ENCODE measurements at regions not wholly inside any gene's neighbourhood (a gene's known extent, or its start where the extent isn't known, plus 50 kb on each side); places are given as distances from the start of the nearest gene placed in this dataset.

DNA sequence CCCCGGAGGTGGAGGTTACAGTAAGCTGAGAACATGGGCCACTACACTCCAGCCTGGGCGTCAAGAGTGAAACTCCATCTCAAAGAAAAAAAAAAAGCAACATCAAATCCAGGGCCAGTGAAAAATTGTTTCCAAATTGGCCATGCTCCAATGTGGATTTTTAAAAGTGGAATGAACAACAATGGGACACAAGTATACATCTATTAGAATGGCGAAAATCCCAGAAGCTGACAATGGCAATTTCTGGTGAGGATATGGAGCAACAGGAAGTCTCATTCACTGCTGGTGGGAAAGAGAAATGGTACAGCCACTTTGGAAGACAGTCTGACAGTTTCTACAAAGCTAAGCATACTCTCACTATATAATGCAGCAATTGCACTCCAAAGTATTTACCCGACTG is 161.4 kb downstream of the UXS1 start:
- TF ChIP-seq, protein P1, sequence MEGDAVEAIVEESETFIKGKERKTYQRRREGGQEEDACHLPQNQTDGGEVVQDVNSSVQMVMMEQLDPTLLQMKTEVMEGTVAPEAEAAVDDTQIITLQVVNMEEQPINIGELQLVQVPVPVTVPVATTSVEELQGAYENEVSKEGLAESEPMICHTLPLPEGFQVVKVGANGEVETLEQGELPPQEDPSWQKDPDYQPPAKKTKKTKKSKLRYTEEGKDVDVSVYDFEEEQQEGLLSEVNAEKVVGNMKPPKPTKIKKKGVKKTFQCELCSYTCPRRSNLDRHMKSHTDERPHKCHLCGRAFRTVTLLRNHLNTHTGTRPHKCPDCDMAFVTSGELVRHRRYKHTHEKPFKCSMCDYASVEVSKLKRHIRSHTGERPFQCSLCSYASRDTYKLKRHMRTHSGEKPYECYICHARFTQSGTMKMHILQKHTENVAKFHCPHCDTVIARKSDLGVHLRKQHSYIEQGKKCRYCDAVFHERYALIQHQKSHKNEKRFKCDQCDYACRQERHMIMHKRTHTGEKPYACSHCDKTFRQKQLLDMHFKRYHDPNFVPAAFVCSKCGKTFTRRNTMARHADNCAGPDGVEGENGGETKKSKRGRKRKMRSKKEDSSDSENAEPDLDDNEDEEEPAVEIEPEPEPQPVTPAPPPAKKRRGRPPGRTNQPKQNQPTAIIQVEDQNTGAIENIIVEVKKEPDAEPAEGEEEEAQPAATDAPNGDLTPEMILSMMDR (IDR thresholded peaks at IDR 0.05; ENCODE audit: low read length, missing control alignments): no peak
- peak; percentile 62 for DNase-seq (ENCODE audit: low read depth)

DNA sequence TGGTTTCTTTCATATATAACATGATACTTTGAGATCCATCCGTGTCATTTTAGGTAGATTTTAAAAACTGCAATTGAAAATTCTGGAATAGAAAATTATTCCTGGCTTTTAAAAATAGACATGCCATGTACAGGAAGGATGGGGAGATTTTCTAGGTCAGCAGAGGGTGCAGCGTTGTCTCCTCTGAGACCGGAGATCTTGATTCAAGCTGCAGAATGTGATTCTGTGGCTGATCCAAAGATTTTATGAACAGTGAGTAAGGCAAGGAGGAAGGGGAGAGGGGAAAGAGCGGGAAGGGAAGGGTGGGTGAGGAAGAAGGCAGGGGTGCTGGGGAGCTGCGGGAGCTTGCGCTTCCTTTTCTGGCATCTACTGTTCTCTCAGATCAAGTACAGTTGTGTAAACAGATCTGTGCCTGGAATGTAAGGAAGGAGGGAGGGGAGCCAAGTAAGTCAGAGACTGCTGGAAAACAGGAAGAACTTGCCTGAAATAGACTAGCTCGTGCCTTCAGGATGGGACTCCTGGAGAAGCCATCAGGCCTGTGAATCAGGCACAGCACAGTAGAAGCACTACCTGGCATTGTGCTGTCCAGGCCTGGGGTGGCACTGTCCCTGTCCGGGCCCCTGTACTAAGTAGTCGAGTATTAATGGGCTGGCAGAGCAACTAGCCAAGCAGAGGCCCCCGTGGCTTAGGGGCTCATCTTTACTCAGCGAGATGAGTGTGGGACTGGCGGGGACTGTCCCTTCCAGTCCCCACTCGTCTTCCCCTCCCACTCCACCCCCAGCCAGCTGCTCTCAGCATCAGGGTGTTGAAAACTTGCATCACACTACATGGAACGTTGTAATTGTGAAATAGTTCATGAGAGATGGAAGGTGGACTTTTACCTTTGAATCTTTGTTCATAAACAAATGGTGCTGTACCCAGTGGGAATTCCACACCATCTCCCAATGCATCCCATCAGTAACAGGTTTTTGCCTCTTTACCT is 163.5 kb downstream of the UXS1 start:
- TF ChIP-seq, protein P1 (IDR thresholded peaks at IDR 0.05; ENCODE audit: low read length, missing control alignments): no peak
- H3K4me3 ChIP-seq (replicated peaks; ENCODE audit: low read depth, low read length): no peak overlapping the region
- peak; percentile 88 for DNase-seq (ENCODE audit: low read depth)

More for the DNA sequence above, 161.4 kb downstream of the UXS1 start:
- H3K4me3 ChIP-seq (replicated peaks; ENCODE audit: low read depth, low read length): no peak overlapping the region

DNA sequence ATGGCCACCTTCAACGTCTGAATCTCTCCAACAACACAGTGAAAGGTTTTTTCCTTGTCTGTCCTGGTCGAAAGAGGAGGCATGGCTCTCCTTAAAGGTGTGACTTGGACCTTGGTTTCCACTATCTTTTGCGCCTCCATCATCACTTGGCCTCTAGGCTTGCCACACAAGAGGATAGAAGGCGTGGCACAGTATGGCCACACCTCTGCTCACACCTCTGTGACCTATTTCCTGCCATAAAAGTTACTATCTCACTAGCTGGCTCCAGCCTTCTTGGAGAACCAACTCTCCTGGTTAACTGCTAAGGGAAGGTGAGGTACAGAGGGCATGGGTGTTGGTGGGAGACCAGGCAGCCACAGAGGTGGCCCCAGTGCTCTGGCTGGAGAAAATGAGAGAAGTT is 165.9 kb downstream of the UXS1 start:
- TF ChIP-seq, protein P1 (IDR thresholded peaks at IDR 0.05; ENCODE audit: low read length, missing control alignments): no peak
- no peak overlapping the region for H3K4me3 ChIP-seq (replicated peaks; ENCODE audit: low read depth, low read length)
- no peak for DNase-seq (ENCODE audit: low read depth)

DNA sequence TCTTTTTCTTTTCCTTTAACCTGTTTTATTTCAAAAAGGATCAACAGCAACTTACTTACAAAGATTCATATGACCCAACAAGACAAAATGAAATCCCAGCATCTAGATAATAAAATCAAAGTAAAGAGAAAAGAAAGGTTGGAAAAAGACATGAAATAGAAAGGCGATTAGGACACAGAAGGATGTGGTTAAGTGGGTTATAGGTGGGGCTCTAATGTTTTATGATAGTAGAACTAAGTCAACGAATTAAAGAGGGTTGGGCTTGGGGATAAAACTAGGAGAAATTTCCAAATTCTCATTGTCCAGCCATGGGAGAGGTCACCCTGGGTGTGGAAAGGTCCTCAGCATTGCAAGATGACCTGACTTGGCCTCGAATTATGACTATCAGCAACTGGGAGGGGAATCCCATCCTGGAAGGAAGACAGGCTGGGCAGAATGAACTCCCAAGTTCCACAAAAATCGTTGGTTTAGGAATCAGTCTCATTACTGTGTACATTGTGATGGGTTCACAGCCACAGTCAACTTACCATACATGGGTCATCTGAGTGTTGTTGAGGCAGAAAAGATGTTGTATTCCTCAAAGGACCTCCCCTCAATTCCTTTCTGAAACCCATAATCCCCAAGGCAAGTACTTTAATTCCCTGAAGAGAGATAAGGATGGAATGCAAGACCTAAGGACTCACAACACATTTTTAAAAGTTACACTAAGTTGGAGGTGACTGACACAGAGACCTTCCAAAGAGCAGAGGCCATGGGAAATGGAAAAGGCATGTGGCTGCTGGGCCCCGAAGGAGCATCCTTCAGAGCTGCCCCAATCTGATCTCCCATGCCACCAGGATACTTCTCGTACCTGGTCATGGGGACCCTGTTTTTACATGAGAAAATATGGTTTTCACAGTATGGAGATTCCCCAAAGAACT is 167.6 kb downstream of the UXS1 start:
- TF ChIP-seq, protein P1 (IDR thresholded peaks at IDR 0.05; ENCODE audit: low read length, missing control alignments): no peak
- H3K4me3 ChIP-seq (replicated peaks; ENCODE audit: low read depth, low read length): no peak overlapping the region
- DNase-seq (ENCODE audit: low read depth): no peak

DNA sequence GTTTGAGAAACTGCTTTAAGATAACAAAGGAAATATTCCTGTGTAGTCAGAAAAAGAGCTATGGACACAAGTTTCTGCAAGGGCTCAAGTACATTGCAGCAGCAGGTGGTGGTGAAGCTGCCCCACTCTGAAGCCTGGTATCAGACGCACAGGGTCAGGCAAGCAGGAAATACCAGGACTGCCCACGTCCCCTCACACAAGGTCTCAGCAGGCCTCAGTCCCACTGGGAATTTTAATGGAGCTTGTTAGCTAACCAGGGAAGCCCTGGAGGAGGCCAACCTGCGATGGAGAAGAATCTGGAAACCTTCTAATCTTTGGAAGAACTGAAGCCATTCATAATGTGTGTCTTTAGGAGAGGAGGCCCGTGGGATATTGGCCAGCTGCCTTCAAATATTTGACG is 168.3 kb downstream of the UXS1 start:
- TF ChIP-seq, protein P1 (IDR thresholded peaks at IDR 0.05; ENCODE audit: low read length, missing control alignments): no peak
- no peak overlapping the region for H3K4me3 ChIP-seq (replicated peaks; ENCODE audit: low read depth, low read length)
- DNase-seq (ENCODE audit: low read depth): no peak

DNA sequence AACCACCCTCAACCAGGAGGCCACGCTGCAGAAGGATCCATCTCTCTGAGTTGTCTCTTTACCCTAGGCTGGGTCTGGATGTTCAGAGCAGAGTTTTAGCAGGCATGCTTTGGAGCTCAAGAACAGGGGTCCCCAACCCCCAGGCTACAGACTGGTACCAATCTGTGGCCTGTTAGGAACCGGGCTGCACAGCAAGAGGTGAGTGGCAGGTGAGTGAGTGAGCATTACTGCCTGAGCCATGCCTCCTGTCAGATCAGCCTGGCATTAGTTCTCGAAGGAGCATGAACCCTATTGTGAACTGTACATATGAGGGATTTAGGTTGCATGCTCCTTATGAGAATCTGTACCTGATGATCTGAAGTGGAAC is 172.5 kb downstream of the UXS1 start:
- H3K4me3 ChIP-seq (replicated peaks; ENCODE audit: low read depth, low read length): no peak overlapping the region
- DNase-seq (ENCODE audit: low read depth): no peak
- TF ChIP-seq, protein P1 (IDR thresholded peaks at IDR 0.05; ENCODE audit: low read length, missing control alignments): no peak
